Activated CD4-positive, alpha-beta T cell treated with anti-CD3 and anti-CD28 coated beads, Interleukin-2, Interleukin-6, amounts not matched to agents 100 ng/mL and 50 ng/mL, durations not matched to agents 16 hours and 8 hours (primary cell): ENCODE measurements at regions not wholly inside any gene's neighbourhood (a gene's known extent, or its start where the extent isn't known, plus 50 kb on each side); places are given as distances from the start of the nearest gene placed in this dataset.
"Not testable (repeated sequence)": the region's sequence is repeated elsewhere in the genome, so short reads cannot be mapped to it uniquely, and the experiment has no call there.

ENCODE experiments used
- DNase-seq: peaks from one replicate; pipeline ENCODE4 v3.0.0-alpha.2; 2020

- no peak for DNase-seq
These were observed 93.6 kb downstream of the ZNF281 start for GRCh38 chr1:200316148-200316803.

DNA sequence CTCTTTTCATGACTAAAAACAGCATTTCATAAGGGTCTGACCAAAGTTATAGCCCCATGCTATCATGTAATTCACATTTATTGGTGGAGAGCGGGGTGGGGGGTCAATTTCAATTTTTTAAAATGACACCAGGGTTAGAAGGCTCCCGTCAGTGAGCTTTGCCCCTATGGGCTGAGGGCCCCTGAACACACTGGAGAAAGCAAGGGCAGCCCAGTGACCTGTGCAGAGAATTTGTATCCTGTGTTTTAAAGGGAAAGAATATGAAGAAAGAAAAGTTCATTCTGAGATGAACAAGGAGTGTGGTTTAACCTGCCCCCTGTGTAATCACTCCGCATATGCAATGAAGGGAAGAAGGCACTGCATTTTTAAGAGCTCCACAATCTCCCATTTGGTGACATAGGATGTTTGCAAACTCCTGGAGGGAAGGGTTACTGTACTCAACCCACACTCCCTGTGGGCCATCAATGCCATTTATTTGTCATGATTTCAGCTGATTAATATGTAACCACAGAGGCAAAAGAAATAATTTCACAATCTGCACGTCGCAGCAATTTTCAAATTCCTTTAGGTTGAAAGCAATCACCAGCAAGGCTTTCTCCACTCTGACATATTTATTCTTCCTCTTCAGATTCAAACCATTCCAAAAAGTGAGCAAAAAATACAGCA lies 95.6 kb downstream of the ZNF281 start:
- no peak for DNase-seq

DNA sequence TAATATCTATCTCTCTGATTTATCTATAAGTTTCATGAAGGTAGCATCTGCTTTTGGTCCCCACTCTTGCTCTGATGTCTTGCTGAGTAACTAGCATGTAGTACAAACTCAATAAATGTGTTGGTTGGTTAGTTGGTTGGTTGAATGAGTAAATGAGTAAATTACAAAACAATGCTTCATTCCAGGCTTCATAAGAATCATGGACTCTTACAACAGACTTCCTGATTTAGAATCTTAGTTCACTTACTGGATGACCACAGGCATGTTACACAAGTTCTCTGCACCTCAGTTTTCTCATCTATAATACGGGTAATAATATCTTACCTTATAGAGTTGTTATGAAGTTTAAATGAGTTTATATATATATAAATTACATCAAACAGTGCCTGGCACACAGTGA lies 98.6 kb downstream of the ZNF281 start:
- no peak for DNase-seq

DNA sequence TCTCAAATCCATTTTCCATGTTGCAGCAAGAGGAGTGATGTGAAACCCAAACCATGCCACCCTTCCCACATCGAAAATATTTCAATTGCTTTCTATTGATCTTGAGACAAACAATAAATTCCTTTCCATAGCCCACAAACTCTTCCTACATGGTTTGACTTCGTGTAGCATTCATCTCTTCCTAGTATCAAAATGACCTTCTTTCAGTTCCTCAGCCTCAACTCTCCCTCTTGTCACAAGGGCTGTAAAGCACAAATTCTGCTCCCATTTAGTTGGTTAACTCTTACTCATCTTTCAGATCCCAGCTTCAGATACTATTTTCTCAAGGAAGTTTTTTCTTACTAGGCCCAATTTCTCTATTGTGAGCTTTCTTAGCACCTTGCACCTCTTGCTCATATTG lies 99.0 kb downstream of the ZNF281 start:
- DNase-seq = no peak

DNA sequence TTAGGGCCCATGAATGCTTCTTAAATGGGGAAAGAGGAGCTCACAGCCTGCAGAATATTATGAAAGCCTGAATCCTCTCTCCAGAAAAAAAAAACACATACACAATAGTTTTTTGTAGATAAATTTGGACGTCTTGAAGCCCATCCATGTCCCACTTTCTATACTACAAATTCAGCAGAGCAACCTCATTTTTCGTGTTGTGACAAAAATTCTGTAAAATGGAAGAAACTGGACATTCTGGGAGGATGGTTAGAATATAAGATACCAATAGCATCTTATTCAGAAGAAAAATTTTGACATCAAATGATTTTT lies 102.1 kb downstream of the ZNF281 start:
- no peak for DNase-seq

GRCh38 chr1:200306944-200307754 lies 102.7 kb downstream of the ZNF281 start:
- DNase-seq = peak; percentile 54

GRCh38 chr1:200305806-200306205 lies 104.0 kb downstream of the ZNF281 start:
- no peak for DNase-seq

DNA sequence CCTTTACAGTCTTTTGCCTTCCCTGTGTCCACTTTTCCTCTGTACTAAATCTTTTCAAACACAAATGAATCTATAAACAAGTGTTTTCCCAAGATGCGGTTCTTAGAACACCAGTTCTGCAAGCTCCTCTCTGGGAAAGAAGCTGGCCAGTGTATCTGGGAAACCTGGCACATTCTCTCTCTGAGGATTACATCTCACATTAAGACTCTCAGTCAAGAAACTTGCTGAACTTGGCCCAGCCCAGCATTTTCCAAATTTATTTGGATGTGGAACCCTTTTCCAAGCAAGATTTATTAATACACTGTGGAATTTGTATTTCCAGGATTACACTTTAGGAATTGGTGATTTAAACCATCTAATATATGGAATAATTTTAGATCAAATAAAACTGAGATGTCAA lies 105.7 kb downstream of the ZNF281 start:
- no peak for DNase-seq

DNA sequence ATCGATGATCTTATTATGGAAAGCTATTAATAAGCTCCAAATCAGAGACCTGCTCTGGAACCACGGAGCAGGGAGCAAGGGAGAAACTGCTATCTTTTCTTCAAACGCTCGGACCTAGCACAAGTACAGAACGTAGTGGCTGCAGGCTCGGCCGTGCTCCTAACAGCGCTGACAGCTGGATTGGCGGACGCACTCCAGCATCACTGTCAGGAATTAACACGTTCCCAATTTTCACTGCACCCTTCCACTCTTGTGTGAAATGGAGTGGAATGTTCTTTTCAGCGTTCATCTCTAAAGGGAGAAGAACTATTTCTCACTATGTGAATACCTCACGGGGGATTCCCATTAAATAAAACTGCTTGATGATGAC lies 106.9 kb downstream of the ZNF281 start:
- DNase-seq = no peak

GRCh38 chr1:200302192-200302920 lies 107.5 kb downstream of the ZNF281 start:
- DNase-seq = peak; percentile 61

DNA sequence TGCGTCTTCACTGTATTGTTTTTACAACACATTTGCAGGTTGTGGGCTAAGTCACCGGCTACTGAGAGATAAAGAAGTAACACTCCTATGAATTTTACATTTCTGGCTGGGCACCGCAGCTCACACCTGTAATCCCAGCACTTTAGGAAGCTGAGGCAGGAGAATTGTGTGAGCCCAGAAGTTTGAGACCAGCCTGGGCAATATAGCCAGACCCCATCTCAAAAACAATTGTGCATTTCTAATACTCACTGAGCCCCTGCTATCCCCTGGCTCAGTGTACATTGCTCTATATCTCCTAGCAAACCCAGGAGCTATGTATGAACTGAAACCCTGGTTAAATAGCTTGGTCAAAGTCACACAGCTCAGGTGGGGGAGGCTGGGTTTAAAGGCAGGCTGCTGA lies 108.7 kb downstream of the ZNF281 start:
- DNase-seq = no peak

DNA sequence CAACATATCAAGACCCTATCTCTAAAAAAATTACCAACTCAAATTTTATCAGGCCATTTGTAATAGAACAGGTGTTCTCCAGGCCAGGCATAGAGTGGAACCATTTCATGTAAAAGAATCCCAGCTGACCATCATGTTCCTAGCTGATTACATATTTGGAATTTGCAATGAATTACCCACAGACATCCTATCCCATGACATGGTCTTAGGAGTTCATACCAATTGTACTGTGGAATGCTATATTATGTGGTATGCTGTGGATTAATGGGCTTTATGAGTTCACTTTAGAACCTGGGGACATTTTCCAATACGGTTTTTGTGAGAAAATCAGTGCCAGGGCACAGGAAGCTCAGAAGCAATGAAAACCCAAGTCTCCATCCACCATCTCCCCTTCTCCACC lies 110.3 kb downstream of the ZNF281 start:
- no peak for DNase-seq

GRCh38 chr1:200298242-200298641 lies 111.6 kb downstream of the ZNF281 start:
- DNase-seq = no peak

DNA sequence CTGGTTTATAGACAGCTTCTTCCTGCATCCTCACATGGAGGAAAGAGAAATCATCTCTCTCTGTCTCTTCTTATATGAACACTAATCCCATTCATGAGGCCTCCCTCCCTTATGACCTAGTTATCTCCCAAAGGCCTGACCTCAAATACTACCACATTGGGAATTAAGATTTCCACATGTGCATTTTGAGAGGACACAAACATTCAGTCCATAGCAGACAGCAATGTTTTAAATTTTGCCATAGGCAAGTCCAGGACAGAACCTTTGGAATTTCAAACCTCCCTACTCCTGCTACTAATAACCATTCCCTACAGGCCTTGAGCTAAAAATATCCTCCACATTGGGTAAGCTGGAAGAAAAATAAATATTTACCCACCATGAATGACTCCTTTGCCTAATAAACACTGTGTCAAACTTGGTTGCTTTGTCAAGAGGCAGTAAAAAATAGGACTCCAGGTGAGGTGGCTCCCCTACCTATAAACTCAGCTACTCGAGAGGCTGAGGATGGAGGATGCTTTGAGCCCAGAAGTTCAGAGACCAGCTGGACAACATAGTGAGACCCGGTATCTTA lies 113.7 kb downstream of the ZNF281 start:
- DNase-seq = no peak

GRCh38 chr1:200294241-200294640 lies 115.6 kb downstream of the ZNF281 start:
- no peak for DNase-seq

DNA sequence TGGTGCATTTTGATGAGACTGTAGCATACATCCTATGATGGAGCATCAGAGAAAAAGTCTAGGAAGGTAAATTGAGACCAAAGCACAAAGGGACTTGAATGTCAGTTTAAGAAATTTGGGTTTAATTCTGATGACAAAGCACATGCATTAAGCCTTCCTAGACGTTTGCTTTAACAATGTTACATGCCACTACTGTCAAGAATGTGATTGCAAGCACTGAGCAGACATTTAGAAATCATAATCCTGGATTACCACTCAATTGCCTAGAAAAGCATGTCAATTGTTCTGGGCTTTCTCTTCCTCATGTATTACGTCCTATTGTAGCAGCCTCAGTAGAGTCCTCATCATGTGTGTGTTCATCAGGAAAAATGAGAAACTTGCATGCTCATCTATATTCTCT lies 117.1 kb downstream of the ZNF281 start:
- no peak for DNase-seq

GRCh38 chr1:200291106-200291505 lies 118.7 kb downstream of the ZNF281 start:
- no peak for DNase-seq

DNA sequence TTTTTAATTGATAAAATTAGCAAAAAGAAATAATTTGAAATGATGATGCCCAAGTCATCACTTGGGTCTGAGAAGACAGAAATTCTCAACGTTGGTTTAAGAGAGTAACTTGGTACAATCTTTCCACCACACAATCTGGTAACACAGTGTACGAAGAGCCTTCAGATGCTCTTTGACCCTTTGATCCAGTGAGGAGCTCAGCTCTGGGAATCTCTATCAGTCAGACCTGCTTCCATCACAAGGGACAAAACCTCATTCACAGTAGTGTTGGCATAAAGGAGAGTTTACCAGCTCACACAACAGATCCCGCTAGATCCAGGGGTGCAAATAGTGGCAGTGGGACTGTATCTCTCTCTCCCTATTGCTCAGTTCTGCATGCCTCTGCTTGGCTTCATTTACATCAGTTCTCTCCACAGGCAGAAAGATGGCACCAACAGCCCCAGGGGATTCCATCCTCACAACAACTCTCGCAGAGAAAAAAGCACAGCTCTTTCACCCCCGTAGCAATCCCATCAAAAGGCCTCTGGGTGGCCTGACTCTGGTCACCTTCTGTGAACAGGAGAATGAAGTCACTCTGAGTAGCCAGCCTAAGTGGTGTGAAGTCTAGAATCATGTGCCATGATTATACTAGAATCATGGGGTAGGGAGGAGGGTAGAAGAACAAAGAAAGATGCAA lies 119.7 kb downstream of the ZNF281 start:
- DNase-seq = no peak

DNA sequence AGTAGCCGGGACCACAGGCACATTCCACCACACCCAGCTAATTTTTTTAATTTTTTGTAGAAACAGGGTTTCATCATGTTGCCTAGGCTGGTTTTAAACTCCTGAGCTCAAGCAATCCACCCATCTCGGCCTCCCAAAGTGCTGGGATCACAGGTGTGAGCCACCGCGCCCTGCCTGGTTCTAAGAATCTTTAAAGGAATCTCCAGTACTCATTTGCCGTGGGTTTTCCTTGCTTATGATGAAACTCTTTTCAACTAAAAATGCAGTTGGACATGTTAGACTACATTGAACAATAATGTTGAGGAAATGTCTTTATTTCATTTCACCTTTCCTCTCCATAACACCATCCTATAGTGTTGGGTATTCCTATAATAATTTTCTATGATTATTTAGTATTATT lies 121.6 kb downstream of the ZNF281 start:
- no peak for DNase-seq

GRCh38 chr1:200284236-200284635 lies 125.6 kb downstream of the ZNF281 start:
- not testable (repeated sequence) for DNase-seq

DNA sequence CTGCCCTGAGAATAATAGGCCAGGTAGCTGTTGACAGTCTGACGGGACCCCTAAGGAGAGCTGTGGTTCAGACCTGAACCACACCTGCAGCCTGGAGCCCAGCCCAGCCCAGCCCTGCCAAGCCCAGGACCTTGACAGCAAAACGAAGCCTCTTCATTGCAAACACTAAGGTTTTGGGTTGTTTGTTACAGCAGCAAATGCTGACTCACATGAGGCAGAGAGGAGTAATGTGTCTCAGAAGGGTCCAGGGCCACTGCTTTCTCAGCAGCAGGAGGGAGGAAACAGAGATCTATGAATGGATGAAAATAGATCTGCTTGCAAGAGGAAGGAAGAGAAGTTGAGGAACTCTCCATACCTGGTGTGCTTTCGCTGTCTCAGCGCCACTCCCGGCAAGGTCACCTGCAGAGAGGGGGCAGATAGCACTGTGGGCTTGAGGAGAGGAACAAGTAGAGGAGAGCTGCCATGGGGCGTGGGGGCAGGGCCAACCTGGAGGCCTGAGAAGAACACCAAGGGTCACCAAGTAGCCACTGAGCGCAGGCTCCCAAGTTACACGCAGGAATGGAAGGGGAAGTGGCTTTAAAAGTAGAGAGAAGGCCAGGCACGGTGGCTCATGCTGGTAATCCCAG lies 127.2 kb downstream of the ZNF281 start:
- DNase-seq = no peak

DNA sequence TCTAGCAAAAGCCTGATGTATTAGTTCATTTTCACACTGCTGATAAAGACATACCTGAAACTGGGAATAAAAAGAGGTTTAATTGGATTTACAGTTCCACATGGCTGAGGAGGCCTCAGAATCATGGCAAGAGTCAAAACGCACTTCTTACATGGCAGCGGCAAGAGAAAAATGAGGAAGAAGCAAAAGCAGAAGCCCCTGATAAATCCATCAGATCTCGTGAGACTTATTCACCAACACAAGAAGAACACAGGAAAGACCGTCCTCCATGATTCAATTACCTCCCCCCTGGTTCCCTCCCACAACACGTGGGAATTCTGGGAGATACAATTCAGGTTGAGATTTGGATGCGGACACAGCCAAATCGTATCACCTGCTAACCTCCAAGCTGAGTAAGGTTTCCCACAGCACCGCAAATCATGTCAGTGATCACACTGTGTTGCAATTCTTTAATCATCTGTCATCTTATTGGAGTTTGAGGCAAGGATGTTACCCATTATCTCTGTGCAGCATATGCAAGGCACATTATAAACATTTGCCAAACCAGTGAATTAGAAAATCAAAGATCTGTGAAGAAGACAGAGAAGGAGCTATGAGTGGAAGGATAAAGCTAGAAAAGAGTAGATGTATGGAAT lies 128.5 kb downstream of the ZNF281 start:
- DNase-seq = no peak
